ENCODE measurements at regions not wholly inside any gene's neighbourhood (a gene's known extent, or its start where the extent isn't known, plus 50 kb on each side); places are given as distances from the start of the nearest gene placed in this dataset.

- no peak for FAIRE-seq
- no peak for DNase-seq (ENCODE audit: extremely low spot score, insufficient read length, low read depth)
These were observed 53.6 kb upstream of the NT5E start for GRCh38 chr6:85396159-85396808.

GRCh38 chr6:85395746-85396145, 54.1 kb upstream of the NT5E start:
- no peak for FAIRE-seq
- DNase-seq (ENCODE audit: extremely low spot score, insufficient read length, low read depth), result no peak

GRCh38 chr6:85394853-85395538, 54.9 kb upstream of the NT5E start:
- no peak for DNase-seq (ENCODE audit: extremely low spot score, insufficient read length, low read depth)
- no peak for FAIRE-seq

GRCh38 chr6:85394199-85394598, 55.7 kb upstream of the NT5E start:
- DNase-seq (ENCODE audit: extremely low spot score, insufficient read length, low read depth), result no peak
- no peak for FAIRE-seq

GRCh38 chr6:85392379-85392778, 57.5 kb upstream of the NT5E start:
- FAIRE-seq, result no peak
- DNase-seq (ENCODE audit: extremely low spot score, insufficient read length, low read depth), result no peak

- no peak for DNase-seq (ENCODE audit: extremely low spot score, insufficient read length, low read depth)
- no peak for FAIRE-seq
These were observed 59.1 kb upstream of the NT5E start for GRCh38 chr6:85390775-85391174.

GRCh38 chr6:85390105-85390728, 59.7 kb upstream of the NT5E start:
- no peak for DNase-seq (ENCODE audit: extremely low spot score, insufficient read length, low read depth)
- FAIRE-seq, result no peak

- DNase-seq (ENCODE audit: extremely low spot score, insufficient read length, low read depth) (no peak), FAIRE-seq (no peak)
These were observed 60.6 kb upstream of the NT5E start for GRCh38 chr6:85389151-85389797.

- FAIRE-seq (no peak), DNase-seq (ENCODE audit: extremely low spot score, insufficient read length, low read depth) (no peak)
These were observed 61.4 kb upstream of the NT5E start for GRCh38 chr6:85388531-85388930.

GRCh38 chr6:85385636-85386315, 64.1 kb upstream of the NT5E start:
- no peak for DNase-seq (ENCODE audit: extremely low spot score, insufficient read length, low read depth)
- FAIRE-seq, result no peak

GRCh38 chr6:85383042-85383441, 66.8 kb upstream of the NT5E start:
- no peak for DNase-seq (ENCODE audit: extremely low spot score, insufficient read length, low read depth)
- no peak for FAIRE-seq

GRCh38 chr6:85382541-85382940, 67.3 kb upstream of the NT5E start:
- FAIRE-seq (no peak), DNase-seq (ENCODE audit: extremely low spot score, insufficient read length, low read depth) (no peak)

GRCh38 chr6:85372915-85373270, 77.0 kb upstream of the NT5E start:
- FAIRE-seq, result no peak
- DNase-seq (ENCODE audit: extremely low spot score, insufficient read length, low read depth), result no peak

GRCh38 chr6:85372188-85372914, 77.5 kb upstream of the NT5E start:
- no peak for DNase-seq (ENCODE audit: extremely low spot score, insufficient read length, low read depth)
- FAIRE-seq, result no peak

- FAIRE-seq (no peak), DNase-seq (ENCODE audit: extremely low spot score, insufficient read length, low read depth) (no peak)
These were observed 81.3 kb upstream of the NT5E start for GRCh38 chr6:85368631-85369030.

GRCh38 chr6:85364344-85364743, 85.5 kb upstream of the NT5E start:
- FAIRE-seq (no peak), DNase-seq (ENCODE audit: extremely low spot score, insufficient read length, low read depth) (no peak)

- FAIRE-seq, result no peak
These were observed 86.0 kb upstream of the NT5E start for GRCh38 chr6:85363870-85364269.

GRCh38 chr6:85362652-85363310, 87.1 kb upstream of the NT5E start:
- DNase-seq (ENCODE audit: extremely low spot score, insufficient read length, low read depth) (no peak), FAIRE-seq (no peak)

More at GRCh38 chr6:85363870-85364269, 86.0 kb upstream of the NT5E start:
- no peak for DNase-seq (ENCODE audit: extremely low spot score, insufficient read length, low read depth)

- DNase-seq (ENCODE audit: extremely low spot score, insufficient read length, low read depth) (no peak), FAIRE-seq (no peak)
These were observed 88.3 kb upstream of the NT5E start for GRCh38 chr6:85361643-85362014.

Measured in GM18507 (cell line).